HepG2 (cell line): ENCODE measurements at regions not wholly inside any gene's neighbourhood (a gene's known extent, or its start where the extent isn't known, plus 50 kb on each side); places are given as distances from the start of the nearest gene placed in this dataset.

Experiments used
- ATAC-seq: fragments of 200-7000 bp; cut with Tn5 transposase; 3 replicates; pipeline ENCODE4 v1.9.1; 2020; ENCODE audit warnings: mild to moderate bottlenecking, moderate library complexity
- BruUV-seq: library from RNA; stranded (reverse); fragments of 400-500 nt; replicated peaks from 2 replicates; lab custom pipeline; 2021; lab: Mats Ljungman, UMichigan
- CTCF ChIA-PET: fragments of 300-600 bp; formaldehyde crosslinking; extraction: SDS; loops from one replicate; lab custom pipeline; 2021; ENCODE audit warnings: low total read pairs, inconsistent platforms, low intra/inter-chr PET ratio; lab: Yijun Ruan, JAX
- POLR2A ChIA-PET: fragments of 350-600 bp; sonication (Branson Sonifier 250); formaldehyde crosslinking; loops from one replicate; lab custom pipeline; 2020; ENCODE audit warnings: antibody characterized with exemption, inconsistent platforms; lab: Yijun Ruan, JAX
- DNase-seq: peaks from one replicate; pipeline ENCODE4 v3.0.0-alpha.2; 2015; ENCODE audit warnings: low spot score
- FAIRE-seq: peaks from 3 replicates; lab custom pipeline; 2011; peaks lifted over from hg19 to GRCh38; lab: Jason Lieb, UNC
- H2AFZ ChIP-seq: one replicate; pipeline ENCODE4 v1.6.1; 2011; ENCODE audit warnings: low read length, inconsistent platforms
- H3K27ac ChIP-seq: fragments of 300-600 bp; 3 replicates; pipeline ENCODE4 v1.8.0; 2011; ENCODE audit warnings: mixed run types, mild to moderate bottlenecking, mixed read lengths, low read length, inconsistent platforms; ENCODE audit not compliant: insufficient read depth; ENCODE audit errors: extremely low read length
- H3K27me3 ChIP-seq, 2 experiments: fragments of 200-600 bp in 1 of 2; 2 replicates in 1 of 2; 3 replicates in 1 of 2; pipeline versions ENCODE4 v1.6.0 to v1.8.0; 2011; ENCODE audit warnings: low read length in 2 of 2, mild to moderate bottlenecking in 2 of 2, moderate library complexity in 2 of 2, inconsistent platforms in 1 of 2; ENCODE audit not compliant: insufficient read depth in 2 of 2, control insufficient read depth in 1 of 2
- H3K36me3 ChIP-seq, 2 experiments: fragments of 200-600 bp in 1 of 2; replicated peaks in 1 of 2; 2 replicates in 1 of 2; 3 replicates in 1 of 2; pipeline versions ENCODE4 v1.5.1 to v1.8.0; 2011; ENCODE audit warnings: low read length in 2 of 2, inconsistent platforms in 1 of 2; ENCODE audit not compliant: insufficient read depth in 2 of 2, control insufficient read depth in 1 of 2
- H3K4me1 ChIP-seq: 2 replicates; pipeline ENCODE4 v1.5.1; 2012; ENCODE audit warnings: low read length, inconsistent platforms; ENCODE audit not compliant: insufficient read depth
- H3K4me2 ChIP-seq: 2 replicates; pipeline ENCODE4 v1.6.0; 2011; ENCODE audit warnings: low read depth, low read length, inconsistent platforms
- H3K4me3 ChIP-seq, 3 experiments: fragments of 200-600 bp in 1 of 3; sonication (generic), shearing (Covaris generic) in 1 of 3; replicated peaks in 1 of 3; 2 replicates each; pipeline ENCODE4 v1.5.1; 2011 to 2016; ENCODE audit warnings: low read length in 3 of 3, inconsistent platforms in 2 of 3, low read depth in 2 of 3, mild to moderate bottlenecking in 2 of 3, control low read depth in 1 of 3, mixed read lengths in 1 of 3; ENCODE audit not compliant: insufficient read depth in 1 of 3
- H3K79me2 ChIP-seq: one replicate; pipeline ENCODE4 v1.6.1; 2011; ENCODE audit warnings: low read length, inconsistent platforms; ENCODE audit not compliant: insufficient read depth
- H3K9ac ChIP-seq: 2 replicates; pipeline ENCODE4 v1.6.0; 2011; ENCODE audit warnings: mild to moderate bottlenecking, low read depth, low read length, inconsistent platforms; ENCODE audit not compliant: insufficient read depth
- H3K9me3 ChIP-seq: 2 replicates; pipeline ENCODE4 v1.5.1; 2012; ENCODE audit warnings: mild to moderate bottlenecking, low read length
- H4K20me1 ChIP-seq: 2 replicates; pipeline ENCODE4 v1.6.0; 2011; ENCODE audit warnings: inconsistent platforms, mild to moderate bottlenecking, low read length, moderate library complexity; ENCODE audit not compliant: insufficient read depth
- EP300 ChIP-seq, 3 experiments: sonication (generic) in 1 of 3; formaldehyde crosslinking in 1 of 3; IDR thresholded peaks; 2 replicates each; pipeline versions ENCODE4 v1.5.1 to v1.6.1; 2011 to 2020; ENCODE audit warnings: low read depth in 2 of 3, low read length in 2 of 3, borderline replicate concordance in 1 of 3, improper control_type of control experiment in 1 of 3, mild to moderate bottlenecking in 1 of 3, missing genetic modification reagents in 1 of 3, moderate library complexity in 1 of 3
- ETV5 ChIP-seq: IDR thresholded peaks from 2 replicates; pipeline ENCODE4 v1.6.1; 2018; ENCODE audit warnings: missing biosample characterization, missing genetic modification reagents, inconsistent platforms, borderline replicate concordance
- GATA4 ChIP-seq: sonication (generic); IDR thresholded peaks from 2 replicates; pipeline ENCODE4 v1.6.1; 2016; ENCODE audit warnings: antibody characterized with exemption, low read depth, borderline replicate concordance
- MED8 ChIP-seq: sonication (generic); formaldehyde crosslinking; IDR thresholded peaks from 2 replicates; pipeline ENCODE4 v1.8.1; 2023; ENCODE audit warnings: mild to moderate bottlenecking, missing genetic modification reagents; ENCODE audit not compliant: insufficient replicate concordance
- NFKB2 ChIP-seq: sonication (generic); formaldehyde crosslinking; IDR thresholded peaks from 2 replicates; pipeline ENCODE4 v1.4.0; 2020; ENCODE audit warnings: missing genetic modification reagents, borderline replicate concordance
- SMAD1 ChIP-seq: sonication (generic); formaldehyde crosslinking; IDR thresholded peaks from 2 replicates; pipeline ENCODE4 v1.4.0; 2020; ENCODE audit warnings: missing genetic modification reagents, low read depth, mild to moderate bottlenecking, borderline replicate concordance
- SP4 ChIP-seq: sonication (generic); formaldehyde crosslinking; IDR thresholded peaks from 2 replicates; pipeline ENCODE4 v1.8.1; 2023; ENCODE audit warnings: mild to moderate bottlenecking, missing genetic modification reagents
- ZNF207 ChIP-seq: fragments of 450-650 bp; IDR thresholded peaks from 2 replicates; pipeline ENCODE4 v1.6.1; 2016; ENCODE audit warnings: antibody characterized with exemption, borderline replicate concordance
- ZNF746 ChIP-seq: sonication (generic); formaldehyde crosslinking; IDR thresholded peaks from 2 replicates; pipeline ENCODE4 v1.8.0; 2022; ENCODE audit warnings: mild to moderate bottlenecking, missing genetic modification reagents
- ZSCAN9 ChIP-seq: IDR thresholded peaks from 2 replicates; pipeline ENCODE4 v1.6.1; 2016; ENCODE audit warnings: borderline replicate concordance
- WGBS: methylation state at CpG from one replicate; pipeline ENCODE4 v1.1.6; 2017; ENCODE audit warnings: low lambda C conversion rate; 5-methylcytosine and 5-hydroxymethylcytosine counted together
- in situ Hi-C: cut with HindIII; loops from 2 replicates; pipeline ENCODE4 v1.10.0; 2017; ENCODE audit warnings: low pct_unique_long_range_greater_than_20kb; ENCODE audit not compliant: extremely low pct_ligation_motif_present
- intact Hi-C: fragments of 100-400 bp; cut with micrococcal nuclease; formaldehyde crosslinking; loops from one replicate; pipeline ENCODE4 v1.10.0; 2022; ENCODE audit not compliant: unreplicated experiment
- TF ChIP-seq, protein P1 (sequence below): sonication (generic); formaldehyde crosslinking; IDR thresholded peaks from 2 replicates; pipeline ENCODE4 v1.8.0; 2022; ENCODE audit warnings: mild to moderate bottlenecking, missing genetic modification reagents; ENCODE audit not compliant: insufficient replicate concordance
- TF ChIP-seq, protein P2 (sequence below): sonication (generic); formaldehyde crosslinking; IDR thresholded peaks from 2 replicates; pipeline ENCODE4 v1.8.0; 2022; ENCODE audit warnings: mild to moderate bottlenecking, missing genetic modification reagents, moderate library complexity

DNA sequence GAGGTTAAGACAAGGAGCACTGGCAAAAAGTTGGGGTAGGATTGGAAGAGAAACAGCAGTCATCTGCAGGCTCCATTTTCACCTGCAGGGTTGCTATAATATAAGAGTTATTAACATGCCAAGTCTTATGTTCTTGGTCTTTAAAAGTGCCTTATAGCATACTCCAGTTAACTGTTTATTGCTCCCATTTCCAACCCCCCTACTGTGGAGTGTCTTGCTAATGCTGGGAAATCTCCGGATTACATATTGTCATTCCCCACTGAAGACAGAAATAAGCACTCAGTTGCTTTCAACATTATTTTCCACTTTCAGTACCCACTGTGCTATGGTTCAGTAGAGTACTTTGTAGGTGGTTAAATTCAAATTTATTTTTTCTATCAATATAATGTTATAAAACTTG lies 1014.3 kb downstream of the RPA4 start (continued):
- TF ChIP-seq MED8 (CRISPR knock-in tag) (no peak), ETV5 (no peak), GATA4 (no peak)
- TF ChIP-seq, all 625 proteins: peak for 0

DNA sequence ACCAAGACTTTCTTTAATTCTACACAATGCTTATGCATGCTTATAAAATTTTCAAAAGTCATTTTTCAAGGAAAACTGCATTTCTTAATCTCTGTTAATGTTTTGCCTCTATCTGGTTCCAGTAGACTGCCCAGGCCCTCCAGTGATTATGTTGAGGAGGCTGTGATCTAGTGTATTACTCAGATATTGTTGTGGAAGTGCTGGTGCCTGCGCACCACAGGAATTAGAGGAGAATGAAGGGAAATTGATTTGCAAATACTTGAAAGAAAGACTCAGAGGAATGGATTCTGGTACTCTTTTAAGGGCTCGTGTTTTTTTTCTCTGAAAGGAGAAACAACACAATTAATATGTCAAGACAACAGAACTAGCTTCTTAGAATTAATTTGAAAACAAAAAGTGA lies 1015.1 kb downstream of the RPA4 start:
- no peak for DNase-seq
- H3K36me3 ChIP-seq, result no peaks in the 10 kb centered on the region
- no peaks in the 10 kb centered on the region for H3K27me3 ChIP-seq
- no peak overlapping the region for H3K9ac ChIP-seq
- H2AFZ ChIP-seq, result no peak overlapping the region
- H3K27ac ChIP-seq, result no peak overlapping the region
- H4K20me1 ChIP-seq, result no peaks in the 10 kb centered on the region
- whole genome bisulfite sequencing, result 0% methylated on average over 2 of the region's 2 CpGs
- no peak overlapping the region for H3K4me3 ChIP-seq
- ChIA-PET POLR2A (no interaction called here), CTCF (no interaction called here)
- no TSS peak for BruUV-seq
- no peaks in the 10 kb centered on the region for H3K4me1 ChIP-seq
- no peak overlapping the region for H3K4me2 ChIP-seq
- in situ Hi-C loops, result no loop called here
- H3K79me2 ChIP-seq, result no peaks in the 10 kb centered on the region
- intact Hi-C loops, result no loop called here
- no peak for FAIRE-seq
- no peak for ATAC-seq
- H3K9me3 ChIP-seq, result no peaks in the 10 kb centered on the region
- TF ChIP-seq ZNF207 (no peak), ZNF746 (CRISPR knock-in tag) (no peak), SMAD1 (CRISPR knock-in tag) (no peak), EP300 (IDR thresholded peaks at IDR 0.05; ENCODE audit: low read depth in 2 of 2, low read length in 2 of 2) (no peak), EP300 (CRISPR knock-in tag; IDR thresholded peaks at IDR 0.05; ENCODE audit: borderline replicate concordance) (no peak)

DNA sequence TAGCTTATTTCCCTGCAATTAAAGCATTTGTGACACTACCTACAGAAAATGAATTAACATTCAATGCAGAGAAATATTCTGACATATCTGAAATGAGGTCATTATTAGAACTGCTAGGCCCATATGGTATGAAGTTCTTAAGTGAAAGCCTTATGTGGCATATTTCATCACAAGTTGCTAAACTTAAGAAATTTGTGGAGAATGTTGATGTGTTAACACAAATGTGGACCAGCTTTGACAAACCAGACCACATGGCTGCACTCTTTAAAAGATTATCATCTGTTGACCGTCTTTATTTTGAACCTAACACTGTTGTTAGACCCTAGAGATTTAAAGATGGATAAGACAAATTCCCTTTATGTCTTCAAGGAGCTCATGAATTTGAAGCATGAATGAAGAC lies 1024.1 kb downstream of the RPA4 start:
- H3K9me3 ChIP-seq, result no peaks in the 10 kb centered on the region
- intact Hi-C loops (no loop called here), in situ Hi-C loops (no loop called here)
- no peak overlapping the region for H2AFZ ChIP-seq
- H3K4me2 ChIP-seq, result no peak overlapping the region
- no peak for DNase-seq
- no peak overlapping the region for H3K27ac ChIP-seq
- no peaks in the 10 kb centered on the region for H3K36me3 ChIP-seq
- 0% methylated on average over 1 of the region's 1 CpG for WGBS
- no TSS peak for BruUV-seq
- FAIRE-seq, result no peak
- H4K20me1 ChIP-seq, result no peaks in the 10 kb centered on the region
- no peak overlapping the region for H3K9ac ChIP-seq
- H3K27me3 ChIP-seq, result no peaks in the 10 kb centered on the region
- no peak for ATAC-seq
- POLR2A ChIA-PET, result no interaction called here
- CTCF ChIA-PET, result no interaction called here
- no peaks in the 10 kb centered on the region for H3K4me1 ChIP-seq
- no peaks in the 10 kb centered on the region for H3K79me2 ChIP-seq
- H3K4me3 ChIP-seq, result no peak overlapping the region
- TF ChIP-seq, protein P1, sequence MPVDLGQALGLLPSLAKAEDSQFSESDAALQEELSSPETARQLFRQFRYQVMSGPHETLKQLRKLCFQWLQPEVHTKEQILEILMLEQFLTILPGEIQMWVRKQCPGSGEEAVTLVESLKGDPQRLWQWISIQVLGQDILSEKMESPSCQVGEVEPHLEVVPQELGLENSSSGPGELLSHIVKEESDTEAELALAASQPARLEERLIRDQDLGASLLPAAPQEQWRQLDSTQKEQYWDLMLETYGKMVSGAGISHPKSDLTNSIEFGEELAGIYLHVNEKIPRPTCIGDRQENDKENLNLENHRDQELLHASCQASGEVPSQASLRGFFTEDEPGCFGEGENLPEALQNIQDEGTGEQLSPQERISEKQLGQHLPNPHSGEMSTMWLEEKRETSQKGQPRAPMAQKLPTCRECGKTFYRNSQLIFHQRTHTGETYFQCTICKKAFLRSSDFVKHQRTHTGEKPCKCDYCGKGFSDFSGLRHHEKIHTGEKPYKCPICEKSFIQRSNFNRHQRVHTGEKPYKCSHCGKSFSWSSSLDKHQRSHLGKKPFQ (CRISPR knock-in tag), result no peak
- TF ChIP-seq ZSCAN9 (CRISPR knock-in tag) (no peak), NFKB2 (CRISPR knock-in tag) (no peak), SP4 (CRISPR knock-in tag) (no peak)
- TF ChIP-seq, protein P2, sequence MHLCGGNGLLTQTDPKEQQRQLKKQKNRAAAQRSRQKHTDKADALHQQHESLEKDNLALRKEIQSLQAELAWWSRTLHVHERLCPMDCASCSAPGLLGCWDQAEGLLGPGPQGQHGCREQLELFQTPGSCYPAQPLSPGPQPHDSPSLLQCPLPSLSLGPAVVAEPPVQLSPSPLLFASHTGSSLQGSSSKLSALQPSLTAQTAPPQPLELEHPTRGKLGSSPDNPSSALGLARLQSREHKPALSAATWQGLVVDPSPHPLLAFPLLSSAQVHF (CRISPR knock-in tag), result no peak
